HCT116 (cell line): ENCODE measurements at regions not wholly inside any gene's neighbourhood (a gene's known extent, or its start where the extent isn't known, plus 50 kb on each side); places are given as distances from the start of the nearest gene placed in this dataset.

Experiments
- CTCF ChIP-seq, 3 experiments: fragments of 200-600 bp in 1 of 3; sonication (generic) in 1 of 3; IDR thresholded peaks in 2 of 3; conservative IDR thresholded peaks in 1 of 3; 2 replicates each; pipeline ENCODE4 v1.5.1; 2012 to 2017; ENCODE audit warnings: low read depth in 2 of 3, low read length in 2 of 3, antibody characterized with exemption in 1 of 3, borderline replicate concordance in 1 of 3, control low read depth in 1 of 3, mild to moderate bottlenecking in 1 of 3, mixed read lengths in 1 of 3, mixed run types in 1 of 3, moderate library complexity in 1 of 3; ENCODE audit not compliant: insufficient read depth in 1 of 3
- JUND ChIP-seq: IDR thresholded peaks from 2 replicates; pipeline ENCODE4 v1.6.1; 2012
- POLR2A ChIP-seq: IDR thresholded peaks from 2 replicates; pipeline ENCODE4 v1.7.0; 2011; ENCODE audit warnings: borderline replicate concordance; ENCODE audit not compliant: insufficient read depth, insufficient read length; ENCODE audit errors: extremely low read depth
- POLR2AphosphoS5 ChIP-seq: IDR thresholded peaks from 2 replicates; pipeline ENCODE4 v1.6.1; 2011; ENCODE audit warnings: mild to moderate bottlenecking, low read depth, low read length, moderate library complexity
- SIN3A ChIP-seq: IDR thresholded peaks from 2 replicates; pipeline ENCODE4 v1.6.1; 2012; ENCODE audit warnings: low read depth
- SP1 ChIP-seq: IDR thresholded peaks from 2 replicates; pipeline ENCODE4 v1.6.1; 2012; ENCODE audit warnings: low read depth
- SRF ChIP-seq: IDR thresholded peaks from 2 replicates; pipeline ENCODE4 v1.6.1; 2012; ENCODE audit warnings: low read depth
- ZNF274 ChIP-seq: fragments of 200-500 bp; sonication (Bioruptor generic); IDR thresholded peaks from 2 replicates; pipeline ENCODE4 v1.6.1; 2014; ENCODE audit warnings: mild to moderate bottlenecking, low read depth, low read length, inconsistent platforms

- TF ChIP-seq CTCF (IDR thresholded peaks at IDR 0.05 in 2 of 3, conservative IDR thresholded peaks at IDR 0.05 in 1 of 3; ENCODE audit: borderline replicate concordance in 1 of 3, insufficient read depth in 1 of 3, low read depth in 2 of 3, low read length in 2 of 3) (no peak), ZNF274 (no peak), POLR2A (no peak), JUND (no peak), SP1 (no peak), SIN3A (no peak), SRF (no peak), POLR2AphosphoS5 (no peak)
These were observed 352.6 kb downstream of the SEC14L1 start for GRCh38 chr17:77493238-77493820.
